B cell (primary cell): ENCODE measurements at regions not wholly inside any gene's neighbourhood (a gene's known extent, or its start where the extent isn't known, plus 50 kb on each side); places are given as distances from the start of the nearest gene placed in this dataset.

Source experiments
- ATAC-seq: fragments of 200-7000 bp; cut with Tn5 transposase; one replicate; pipeline ENCODE4 v1.10.0; 2021; ENCODE audit warnings: low read depth, mild to moderate bottlenecking, moderate number of reproducible peaks, moderate library complexity
- CTCF ChIA-PET: fragments of 350-600 bp; sonication (Branson Sonifier 250); formaldehyde crosslinking; loops from one replicate; lab custom pipeline; 2021; ENCODE audit warnings: antibody characterized with exemption, inconsistent platforms; lab: Charles Lee
- POLR2A ChIA-PET: fragments of 350-600 bp; sonication (Branson Sonifier 250); formaldehyde crosslinking; loops from one replicate; lab custom pipeline; 2021; ENCODE audit warnings: antibody characterized with exemption; lab: Charles Lee
- DNase-seq: peaks from one replicate; pipeline ENCODE4 v3.0.0; 2013
- H2AFZ ChIP-seq: 2 replicates; pipeline ENCODE4 v1.6.1; 2012; ENCODE audit warnings: mild to moderate bottlenecking, low read depth, low read length; ENCODE audit not compliant: insufficient read depth, poor library complexity, severe bottlenecking
- H3K27ac ChIP-seq, 2 donors: 1 replicate in 1 of 2; 2 replicates in 1 of 2; pipeline ENCODE4 v1.5.1; 2012 to 2013; ENCODE audit warnings: low read length in 2 of 2, mild to moderate bottlenecking in 2 of 2, moderate library complexity in 1 of 2
- H3K27me3 ChIP-seq, 4 experiments: fragments of 200-600 bp in 1 of 4; sonication (generic) in 1 of 4; replicated peaks in 1 of 4; 1 replicate in 2 of 4; 2 replicates in 2 of 4; pipeline versions ENCODE4 v1.6.1 to v1.7.0; 2013 to 2016; ENCODE audit warnings: low read length in 3 of 4, mild to moderate bottlenecking in 2 of 4, mixed read lengths in 1 of 4, moderate library complexity in 1 of 4; ENCODE audit not compliant: insufficient read depth in 4 of 4, control insufficient read depth in 3 of 4; ENCODE audit errors: control extremely low read depth in 1 of 4
- H3K36me3 ChIP-seq, 2 experiments: replicated peaks in 1 of 2; 1 replicate in 1 of 2; 2 replicates in 1 of 2; pipeline versions ENCODE4 v1.6.1 to v1.7.1; 2013; ENCODE audit warnings: low read length in 1 of 2; ENCODE audit not compliant: insufficient read depth in 2 of 2, control insufficient read depth in 1 of 2; ENCODE audit errors: control extremely low read depth in 1 of 2, extremely low read depth in 1 of 2
- H3K4me1 ChIP-seq, 2 donors: fragments of 200-600 bp in 1 of 2; sonication (generic) in 1 of 2; 1 replicate in 1 of 2; 2 replicates in 1 of 2; pipeline versions ENCODE4 v1.5.1 to v1.6.1; 2013 to 2017; ENCODE audit warnings: low read length in 2 of 2; ENCODE audit not compliant: control insufficient read depth in 2 of 2, insufficient read depth in 2 of 2
- H3K4me2 ChIP-seq: replicated peaks from 2 replicates; pipeline ENCODE3; 2012; ENCODE audit warnings: mild to moderate bottlenecking, low read depth, low read length; ENCODE audit not compliant: poor library complexity, severe bottlenecking
- H3K4me3 ChIP-seq, 5 experiments: fragments of 200-600 bp in 1 of 5; sonication (generic) in 1 of 5; 1 replicate in 3 of 5; 2 replicates in 2 of 5; pipeline versions ENCODE4 v1.5.1 to v1.7.0; 2011 to 2016; ENCODE audit warnings: low read length in 4 of 5, mild to moderate bottlenecking in 4 of 5, low read depth in 2 of 5, control low read depth in 1 of 5, moderate library complexity in 1 of 5; ENCODE audit not compliant: insufficient read depth in 1 of 5; ENCODE audit errors: control extremely low read depth in 1 of 5, extremely low read depth in 1 of 5
- H3K79me2 ChIP-seq: fragments of 200-600 bp; sonication (generic); one replicate; pipeline ENCODE4 v1.6.0; 2016; ENCODE audit warnings: low read length; ENCODE audit not compliant: control insufficient read depth, insufficient read depth
- H3K9ac ChIP-seq: fragments of 200-600 bp; sonication (generic); 2 replicates; pipeline ENCODE4 v1.6.1; 2017; ENCODE audit warnings: mild to moderate bottlenecking, low read length, moderate library complexity
- H3K9me3 ChIP-seq, 3 donors: one replicate each; pipeline versions ENCODE4 v1.6.1 to v1.7.1; 2013; ENCODE audit warnings: low read length in 2 of 3; ENCODE audit not compliant: control insufficient read depth in 2 of 3, insufficient read depth in 1 of 3; ENCODE audit errors: control extremely low read depth in 1 of 3
- H4K20me1 ChIP-seq: 2 replicates; pipeline ENCODE4 v1.6.0; 2012; ENCODE audit warnings: mild to moderate bottlenecking, low read length; ENCODE audit not compliant: insufficient read depth, control insufficient read depth, poor library complexity, severe bottlenecking
- H3K27ac Mint-ChIP-seq: one replicate; pipeline ENCODE4 v1.8.0; 2021; ENCODE audit warnings: mixed read lengths
- H3K27me3 Mint-ChIP-seq: one replicate; pipeline ENCODE4 v1.8.0; 2021; ENCODE audit warnings: mixed read lengths
- H3K4me1 Mint-ChIP-seq: one replicate; pipeline ENCODE4 v1.8.0; 2021; ENCODE audit warnings: mixed read lengths
- H3K4me3 Mint-ChIP-seq: one replicate; pipeline ENCODE4 v1.8.0; 2021; ENCODE audit warnings: mixed read lengths
- H3K9me3 Mint-ChIP-seq: one replicate; pipeline ENCODE4 v1.8.0; 2022; ENCODE audit warnings: mixed read lengths; ENCODE audit not compliant: insufficient read depth
- EZH2 ChIP-seq: IDR thresholded peaks from 2 replicates; pipeline ENCODE4 v1.6.1; 2012; ENCODE audit warnings: borderline replicate concordance, low read depth, mild to moderate bottlenecking, moderate library complexity, low read length; ENCODE audit not compliant: insufficient read depth, poor library complexity, severe bottlenecking
- WGBS: methylation state at CpG from one replicate; pipeline ENCODE4 v1.1.5; 2013; ENCODE audit warnings: missing lambda C conversion rate; ENCODE audit not compliant: insufficient coverage; 5-methylcytosine and 5-hydroxymethylcytosine counted together
- intact Hi-C: fragments of 100-400 bp; cut with micrococcal nuclease; formaldehyde crosslinking; loops from one replicate; pipeline ENCODE4 v1.10.0; 2022
- TF ChIP-seq, protein P1 (sequence below): fragments of 200-600 bp; IDR thresholded peaks from one replicate; pipeline ENCODE4 v1.8.0; 2022; ENCODE audit warnings: antibody characterized with exemption, mild to moderate bottlenecking

DNA sequence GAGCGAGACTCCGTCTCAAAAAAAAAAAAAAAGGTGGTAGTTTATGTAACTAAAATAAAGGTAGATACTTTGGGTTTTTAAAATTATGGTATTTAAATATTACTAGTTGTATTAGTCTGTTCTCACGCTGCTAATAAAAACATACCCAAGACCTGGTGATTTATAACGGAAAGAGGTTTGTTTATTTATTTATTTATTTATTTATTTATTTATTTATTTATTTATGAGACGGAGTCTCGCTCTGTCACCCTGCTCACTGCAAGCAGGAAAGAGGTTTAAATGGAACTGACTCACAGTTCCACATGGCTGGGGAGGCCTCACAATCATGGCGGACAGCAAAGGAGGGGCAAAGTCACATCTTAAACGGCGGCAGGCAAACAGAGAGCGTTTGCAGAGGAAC is 196.0 kb downstream of the CALCRL start:
- H2AFZ ChIP-seq: no peak overlapping the region
- no peak for DNase-seq
- Mint-ChIP-seq H3K27me3 (no peaks in the 10 kb centered on the region), H3K4me1 (no peaks in the 10 kb centered on the region), H3K9me3 (no peaks in the 10 kb centered on the region), H3K27ac (no peak overlapping the region), H3K4me3 (no peak overlapping the region)
- no peaks in the 10 kb centered on the region for H3K36me3 ChIP-seq
- H3K27ac ChIP-seq: no peak overlapping the region
- POLR2A ChIA-PET: no interaction called here
- TF ChIP-seq, protein P1, sequence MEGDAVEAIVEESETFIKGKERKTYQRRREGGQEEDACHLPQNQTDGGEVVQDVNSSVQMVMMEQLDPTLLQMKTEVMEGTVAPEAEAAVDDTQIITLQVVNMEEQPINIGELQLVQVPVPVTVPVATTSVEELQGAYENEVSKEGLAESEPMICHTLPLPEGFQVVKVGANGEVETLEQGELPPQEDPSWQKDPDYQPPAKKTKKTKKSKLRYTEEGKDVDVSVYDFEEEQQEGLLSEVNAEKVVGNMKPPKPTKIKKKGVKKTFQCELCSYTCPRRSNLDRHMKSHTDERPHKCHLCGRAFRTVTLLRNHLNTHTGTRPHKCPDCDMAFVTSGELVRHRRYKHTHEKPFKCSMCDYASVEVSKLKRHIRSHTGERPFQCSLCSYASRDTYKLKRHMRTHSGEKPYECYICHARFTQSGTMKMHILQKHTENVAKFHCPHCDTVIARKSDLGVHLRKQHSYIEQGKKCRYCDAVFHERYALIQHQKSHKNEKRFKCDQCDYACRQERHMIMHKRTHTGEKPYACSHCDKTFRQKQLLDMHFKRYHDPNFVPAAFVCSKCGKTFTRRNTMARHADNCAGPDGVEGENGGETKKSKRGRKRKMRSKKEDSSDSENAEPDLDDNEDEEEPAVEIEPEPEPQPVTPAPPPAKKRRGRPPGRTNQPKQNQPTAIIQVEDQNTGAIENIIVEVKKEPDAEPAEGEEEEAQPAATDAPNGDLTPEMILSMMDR: no peak
- no peak for TF ChIP-seq EZH2
- H3K4me1 ChIP-seq: no peaks in the 10 kb centered on the region
- H3K4me3 ChIP-seq: no peak overlapping the region
- CTCF ChIA-PET: no interaction called here
- 92% methylated on average over 2 of the region's 10 CpGs for WGBS
- intact Hi-C loops: no loop called here
- no peak for ATAC-seq
- no peaks in the 10 kb centered on the region for H3K27me3 ChIP-seq
- H3K79me2 ChIP-seq: no peaks in the 10 kb centered on the region
- H3K9me3 ChIP-seq: no peaks in the 10 kb centered on the region
- no peak overlapping the region for H3K4me2 ChIP-seq
- no peak overlapping the region for H3K9ac ChIP-seq
- H4K20me1 ChIP-seq: no peaks in the 10 kb centered on the region

DNA sequence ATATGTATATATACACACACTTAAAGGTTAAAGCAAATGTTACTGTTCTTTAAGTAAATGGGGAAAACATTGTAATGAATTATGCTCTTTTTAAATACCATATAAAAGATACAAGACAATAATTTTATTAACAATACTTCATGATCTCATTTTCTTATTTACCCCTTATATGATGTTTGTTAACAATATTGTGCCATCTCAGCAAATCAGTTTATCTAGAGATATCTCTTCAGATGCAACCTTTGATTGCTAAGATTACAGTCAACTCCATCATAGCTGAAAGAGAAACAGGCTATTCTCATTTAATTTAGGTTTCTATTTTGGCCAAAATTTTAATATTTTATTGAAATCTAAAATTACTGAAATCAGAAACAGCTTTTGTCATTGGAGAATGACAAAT is 197.9 kb downstream of the CALCRL start:
- DNase-seq: no peak
- TF ChIP-seq EZH2: no peak
- TF ChIP-seq, protein P1: no peak
- Histone ChIP-seq H3K36me3 (no peaks in the 10 kb centered on the region), H3K4me2 (no peak overlapping the region), H3K9ac (no peak overlapping the region), H3K4me3 (no peak overlapping the region), H3K79me2 (no peaks in the 10 kb centered on the region), H3K4me1 (no peaks in the 10 kb centered on the region), H3K27me3 (no peaks in the 10 kb centered on the region), H4K20me1 (no peaks in the 10 kb centered on the region), H3K27ac (no peak overlapping the region), H3K9me3 (peaks cover 0 to 2% (median 0%) of the 10 kb centered on the region in 3 donors), H2AFZ (no peak overlapping the region)
- CTCF ChIA-PET: no interaction called here
- no peak overlapping the region for H3K27ac Mint-ChIP-seq
- H3K9me3 Mint-ChIP-seq: no peaks in the 10 kb centered on the region
- intact Hi-C loops: no loop called here
- no peak overlapping the region for H3K4me3 Mint-ChIP-seq
- no peaks in the 10 kb centered on the region for H3K27me3 Mint-ChIP-seq
- POLR2A ChIA-PET: no interaction called here
- no peaks in the 10 kb centered on the region for H3K4me1 Mint-ChIP-seq
- ATAC-seq: no peak
